GM12864 (cell line): ENCODE measurements at regions not wholly inside any gene's neighbourhood (a gene's known extent, or its start where the extent isn't known, plus 50 kb on each side); places are given as distances from the start of the nearest gene placed in this dataset.
"Not testable (repeated sequence)": the region's sequence is repeated elsewhere in the genome, so short reads cannot be mapped to it uniquely, and the experiment has no call there.

Source experiments
- DNase-seq: peaks from one replicate; pipeline ENCODE4 v3.0.0-alpha.2; 2011; ENCODE audit warnings: low read depth
- H3K4me3 ChIP-seq: 2 replicates; pipeline ENCODE4 v1.5.1; 2011; ENCODE audit warnings: mild to moderate bottlenecking, low read depth, low read length, control low read depth

DNA sequence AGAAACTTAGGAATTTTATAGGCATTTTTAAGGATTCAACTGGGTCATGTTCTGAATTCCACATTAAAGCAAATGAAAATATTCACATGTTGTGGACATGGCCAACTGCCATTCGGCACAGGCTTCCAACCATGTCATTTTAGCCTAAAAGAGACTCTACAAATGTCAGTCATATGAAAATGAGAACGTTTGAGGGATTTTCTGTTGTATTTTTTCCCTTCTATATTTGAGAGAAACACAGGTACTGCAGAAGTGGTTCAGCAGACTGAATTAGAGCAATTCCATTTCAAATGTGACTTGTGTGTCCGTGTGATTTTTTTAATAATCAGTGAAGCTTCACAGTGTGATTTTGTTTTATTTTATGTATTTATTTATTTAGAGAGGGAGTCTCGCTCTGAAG lies 124.3 kb downstream of the TP53TG3F start:
- not testable (repeated sequence) for DNase-seq

DNA sequence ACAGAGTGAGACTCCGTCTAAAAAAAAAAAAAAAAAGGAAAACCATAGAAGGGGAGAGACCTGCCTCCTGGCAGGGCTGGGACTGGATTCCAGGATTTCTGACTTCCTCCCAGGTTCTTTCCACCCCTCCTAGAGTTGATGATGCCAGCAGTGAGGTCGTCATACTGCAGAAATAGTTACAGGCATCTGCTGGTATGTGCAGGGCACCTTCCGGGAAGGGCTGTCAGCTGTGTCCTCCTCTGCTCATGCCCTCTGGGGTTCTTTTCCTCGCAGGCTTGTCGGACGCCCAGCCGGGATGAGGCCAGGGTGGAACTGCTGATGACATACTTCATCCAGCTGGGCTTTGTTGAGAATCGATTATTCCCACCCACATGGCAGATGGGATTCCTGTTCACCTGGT lies 129.2 kb downstream of the TP53TG3F start:
- DNase-seq: not testable (repeated sequence)

More for the DNA sequence above, 124.3 kb downstream of the TP53TG3F start:
- not testable (repeated sequence) for H3K4me3 ChIP-seq

DNA sequence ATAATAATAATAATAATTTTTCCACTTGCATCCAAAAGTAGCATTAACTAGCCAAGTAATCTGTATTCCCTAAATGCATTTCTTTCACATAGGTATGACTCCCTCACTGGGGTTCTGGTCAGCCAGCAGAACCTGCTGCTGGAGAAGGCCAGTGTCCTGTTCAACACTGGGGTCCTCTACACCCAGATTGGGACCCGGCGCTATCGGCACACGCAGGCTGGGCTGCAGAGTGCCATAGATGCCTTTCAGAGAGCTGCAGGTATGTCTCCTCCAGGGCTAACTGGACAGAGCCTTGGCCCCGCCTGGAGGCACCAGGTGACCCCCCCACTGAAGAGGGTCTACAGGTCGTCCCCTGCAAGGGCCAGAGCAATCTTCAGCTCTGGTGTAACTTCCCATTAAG lies 133.9 kb downstream of the TP53TG3F start:
- not testable (repeated sequence) for H3K4me3 ChIP-seq, DNase-seq

More for the DNA sequence above, 129.2 kb downstream of the TP53TG3F start:
- not testable (repeated sequence) for H3K4me3 ChIP-seq

DNA sequence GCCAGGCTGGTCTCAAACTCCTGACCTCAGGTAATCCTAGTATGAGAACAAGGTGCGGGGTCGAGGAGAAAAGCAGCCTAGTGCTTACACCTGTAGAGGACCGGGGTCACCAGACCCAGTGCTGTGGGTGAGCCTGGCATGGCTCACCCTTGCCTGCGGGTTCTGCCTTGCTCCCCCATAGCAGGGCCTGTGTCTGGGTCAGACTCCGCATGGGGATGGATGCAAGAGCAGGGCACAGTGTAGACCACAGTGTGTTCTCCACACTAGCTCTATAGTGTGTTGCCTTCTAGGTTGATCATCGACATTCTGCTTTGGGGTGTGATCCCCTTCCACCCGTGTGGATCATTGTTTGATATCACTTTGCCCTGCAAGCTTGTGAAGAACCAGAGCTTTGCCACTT lies 135.7 kb downstream of the TP53TG3F start:
- not testable (repeated sequence) for DNase-seq, H3K4me3 ChIP-seq

DNA sequence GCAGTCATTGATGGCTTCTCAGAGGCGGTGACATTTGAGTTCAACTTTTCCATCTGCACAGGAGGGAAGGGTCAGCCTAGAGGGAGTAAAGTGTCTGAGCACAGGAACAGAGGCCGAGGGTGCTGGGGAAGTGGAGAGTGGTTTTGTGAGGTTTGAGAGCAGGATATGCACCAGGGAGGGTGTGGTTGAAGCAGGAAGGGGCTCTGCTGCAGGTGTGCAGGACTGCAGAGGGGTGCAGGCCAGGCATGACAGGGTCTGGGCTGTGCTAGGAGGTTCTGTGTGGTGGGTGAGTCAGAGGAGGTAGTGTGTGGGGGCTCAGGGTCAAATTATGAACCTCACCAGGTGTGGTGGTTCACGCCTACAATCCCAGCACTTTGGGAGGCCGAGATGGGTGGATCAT lies 141.6 kb downstream of the TP53TG3F start:
- DNase-seq, H3K4me3 ChIP-seq: not testable (repeated sequence)

DNA sequence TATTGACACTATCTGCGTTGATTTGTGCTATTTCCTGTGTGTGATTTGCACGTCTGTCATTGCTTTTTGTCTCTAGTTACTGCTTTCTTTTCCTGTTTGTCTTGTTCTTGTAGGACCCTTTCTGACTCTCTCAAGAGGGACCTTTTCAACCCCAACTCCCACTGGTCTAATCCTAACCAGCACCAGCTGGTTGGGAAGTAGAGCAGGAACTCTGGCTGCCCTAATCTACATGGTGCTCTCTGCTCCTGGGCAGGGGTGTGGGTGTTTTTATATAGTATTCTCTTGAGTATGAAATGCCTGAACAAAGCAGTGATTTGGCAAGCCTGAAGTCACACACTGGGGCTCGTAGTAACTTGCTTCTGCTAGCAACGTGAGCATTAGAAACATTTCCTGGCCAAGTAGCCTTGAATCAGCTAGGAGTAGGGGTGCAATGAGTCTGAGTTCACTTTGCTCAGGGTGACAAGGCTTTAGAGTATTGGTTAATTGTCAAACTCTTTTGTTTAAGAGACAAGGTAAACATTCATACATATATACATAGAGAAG lies 164.2 kb downstream of the TP53TG3F start:
- not testable (repeated sequence) for H3K4me3 ChIP-seq, DNase-seq

DNA sequence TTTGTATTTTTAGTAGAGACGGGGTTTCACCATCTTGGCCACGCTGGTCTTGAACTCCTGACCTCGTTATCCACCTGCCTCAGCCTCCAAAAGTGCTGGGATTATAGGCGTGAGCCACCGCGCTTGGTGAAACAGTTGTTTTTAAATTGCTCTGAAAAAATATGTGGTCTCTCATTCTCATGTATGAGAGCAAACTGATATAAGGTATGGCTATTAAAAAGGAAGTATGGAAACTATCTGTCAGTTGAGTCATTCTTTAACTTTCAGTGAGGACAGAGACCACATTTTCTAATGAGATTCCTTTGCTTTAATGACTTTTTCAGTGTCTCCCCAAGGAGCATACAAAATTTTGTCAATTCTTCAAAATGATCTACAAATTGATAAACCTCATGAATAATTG lies 169.5 kb downstream of the TP53TG3F start:
- not testable (repeated sequence) for H3K4me3 ChIP-seq, DNase-seq

DNA sequence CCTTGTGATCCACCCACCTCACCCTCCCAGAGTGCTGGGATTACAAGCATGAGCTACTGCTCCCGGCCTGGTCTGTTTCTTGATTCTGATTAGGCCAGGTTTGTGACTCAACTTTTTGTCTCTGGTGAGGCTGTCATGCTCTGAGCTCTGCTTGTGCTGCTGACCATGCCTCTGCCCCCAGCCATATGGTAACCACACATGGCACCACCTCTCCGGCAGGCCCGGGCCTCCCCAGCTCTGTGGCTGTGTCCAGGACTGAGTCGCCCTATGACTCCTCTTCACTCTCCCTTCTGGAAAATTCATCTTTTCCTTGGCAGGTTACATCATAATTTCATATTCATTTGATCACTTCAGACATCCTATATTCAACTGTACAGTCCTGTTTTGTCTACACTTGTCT lies 172.3 kb downstream of the TP53TG3F start:
- DNase-seq, H3K4me3 ChIP-seq: not testable (repeated sequence)

DNA sequence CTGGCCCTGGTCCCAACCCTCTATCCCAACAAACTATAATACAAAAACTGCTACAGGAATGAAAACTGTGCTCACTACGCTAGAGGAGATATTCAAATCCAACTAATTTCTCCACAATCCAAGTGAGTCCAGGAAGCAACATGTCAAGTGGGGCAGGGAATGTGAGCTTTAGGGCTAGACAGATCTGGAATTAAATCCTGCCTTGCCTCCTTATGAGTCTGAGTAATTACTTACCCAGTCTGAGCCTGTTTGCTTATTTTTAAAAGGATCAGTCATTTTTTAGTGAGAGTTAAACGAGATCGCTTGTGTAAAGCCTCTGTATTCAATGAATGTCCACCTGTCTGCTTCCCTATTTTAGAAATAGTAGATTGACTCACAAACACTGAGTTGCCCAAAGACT lies 174.6 kb downstream of the TP53TG3F start:
- not testable (repeated sequence) for DNase-seq

DNA sequence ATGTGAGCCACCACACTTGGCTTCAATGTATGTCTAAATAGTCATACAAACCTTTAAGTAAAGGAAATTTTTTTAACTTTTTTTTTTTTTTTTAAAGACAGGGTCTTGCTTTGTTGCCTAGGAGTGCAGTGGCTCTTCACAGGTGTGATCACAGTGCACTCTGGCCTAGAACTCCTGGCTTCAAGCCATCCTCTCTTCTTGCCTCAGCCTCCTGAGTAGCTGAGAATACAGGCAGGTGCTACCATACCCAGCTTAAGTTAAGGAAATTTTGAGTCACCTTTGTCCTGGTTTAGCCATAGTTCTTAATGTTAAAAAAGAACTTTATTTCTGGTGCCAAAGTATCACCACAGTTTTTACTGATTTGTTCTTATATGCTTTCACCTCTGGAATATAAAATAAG lies 177.3 kb downstream of the TP53TG3F start:
- H3K4me3 ChIP-seq, DNase-seq: not testable (repeated sequence)

More for the DNA sequence above, 174.6 kb downstream of the TP53TG3F start:
- not testable (repeated sequence) for H3K4me3 ChIP-seq

DNA sequence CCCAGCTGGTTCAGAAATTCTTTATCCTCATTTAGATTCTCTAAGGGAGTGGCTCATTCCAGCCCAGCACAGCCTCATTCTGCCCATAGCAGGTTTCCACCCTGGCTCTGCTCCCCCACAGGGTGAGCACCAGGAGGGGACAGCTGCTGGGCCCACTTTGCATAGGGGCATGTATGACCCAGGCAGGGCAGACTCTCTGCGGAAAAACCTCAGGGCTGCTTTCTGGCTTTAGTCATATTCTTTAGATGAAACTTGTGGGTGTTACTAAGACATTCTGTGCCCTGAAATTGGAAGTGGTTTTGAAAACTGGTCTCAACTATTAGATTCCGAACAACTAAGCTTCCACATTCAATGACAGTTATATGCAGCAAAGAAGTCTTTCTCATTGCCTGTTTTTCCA lies 183.9 kb downstream of the TP53TG3F start:
- H3K4me3 ChIP-seq: not testable (repeated sequence)
- peak; percentile 49 for DNase-seq

DNA sequence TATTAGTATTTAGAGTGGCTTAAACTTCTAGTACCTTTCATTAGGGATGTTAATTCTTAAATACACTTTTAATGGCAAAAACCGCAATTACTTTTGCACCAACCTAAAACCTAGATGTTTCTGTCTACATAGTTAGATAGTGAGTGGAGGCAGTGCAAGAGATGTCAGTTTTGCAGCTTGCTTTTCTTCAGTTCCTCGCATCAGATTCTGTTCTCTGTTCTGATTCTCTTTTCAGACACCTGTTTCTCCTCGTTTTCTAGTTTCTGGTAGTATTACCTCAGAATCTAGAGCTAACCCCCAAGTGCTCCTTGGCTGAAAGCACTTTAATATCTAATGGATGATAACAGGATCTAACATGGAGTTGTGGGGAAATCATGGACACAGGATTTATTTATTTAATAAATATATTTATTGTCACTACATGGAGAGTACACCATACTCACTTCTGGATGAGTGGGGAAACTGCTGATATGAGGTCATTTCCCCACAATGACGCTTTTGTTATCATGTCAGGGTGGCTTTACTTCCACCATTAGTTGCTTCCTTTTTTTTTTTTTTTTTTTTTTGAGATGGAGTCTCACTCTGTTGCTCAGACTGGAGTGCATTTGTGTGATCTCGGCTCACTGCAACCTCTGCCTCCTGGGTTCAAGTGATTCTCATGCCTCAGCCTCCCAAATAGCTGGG lies 184.4 kb downstream of the TP53TG3F start:
- DNase-seq, H3K4me3 ChIP-seq: not testable (repeated sequence)

DNA sequence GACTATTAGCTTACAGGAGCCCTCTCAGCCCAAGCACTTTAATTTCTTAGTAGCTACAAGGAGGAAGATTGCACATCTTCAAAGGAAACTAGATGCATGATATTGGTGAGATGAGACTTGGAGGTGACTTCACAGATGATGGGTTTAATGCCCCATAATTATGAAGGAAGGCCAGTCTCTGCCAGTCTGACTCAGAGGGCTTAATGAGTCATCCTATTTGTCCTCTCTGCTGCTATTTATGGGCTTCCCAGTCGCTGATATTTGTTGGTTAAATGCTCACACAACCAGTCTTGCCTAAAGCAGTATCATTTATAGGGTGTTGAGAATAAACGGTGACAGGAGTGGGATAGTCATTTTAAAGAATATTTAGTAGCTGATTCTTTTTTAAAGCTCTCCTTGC lies 187.0 kb downstream of the TP53TG3F start:
- DNase-seq: not testable (repeated sequence)

DNA sequence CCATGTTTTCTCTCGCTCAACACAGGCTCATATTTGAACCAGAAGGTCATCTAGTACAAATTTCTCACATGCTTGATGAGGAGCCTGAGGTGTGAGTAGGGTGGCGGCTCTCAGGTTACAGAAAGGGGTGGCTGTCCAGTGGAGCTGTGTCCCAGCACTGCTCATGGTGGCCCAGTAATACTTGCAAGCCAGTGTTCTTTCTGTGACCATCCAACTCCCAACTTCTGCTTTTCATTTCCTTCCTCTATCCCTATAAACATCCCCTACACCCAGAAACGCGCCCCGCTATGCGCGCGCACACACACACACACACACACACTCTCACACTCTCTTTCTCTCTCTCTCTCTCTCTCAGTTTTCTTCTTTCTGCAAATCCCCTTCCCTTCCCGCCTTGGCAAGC lies 196.3 kb downstream of the TP53TG3F start:
- not testable (repeated sequence) for H3K4me3 ChIP-seq, DNase-seq

More for the DNA sequence above, 187.0 kb downstream of the TP53TG3F start:
- not testable (repeated sequence) for H3K4me3 ChIP-seq

DNA sequence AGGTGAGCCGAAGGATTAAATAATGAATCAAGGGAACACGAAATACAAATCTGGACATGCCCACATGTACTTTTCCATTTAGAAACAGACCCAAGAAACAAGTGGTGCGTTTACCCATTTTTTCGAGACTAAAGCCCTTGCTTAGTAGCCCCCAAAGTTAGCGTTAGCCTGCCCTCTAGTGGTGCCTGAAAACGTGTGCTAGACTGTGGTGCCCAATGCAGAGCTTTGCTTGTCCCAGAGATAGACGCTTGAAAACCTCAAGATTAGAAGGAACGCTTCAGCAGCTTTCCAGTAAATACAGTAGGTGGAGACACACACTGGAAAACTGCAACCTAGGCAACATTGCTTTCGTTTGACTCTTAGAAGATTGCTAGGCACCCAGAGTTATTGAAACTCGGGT lies 197.0 kb downstream of the TP53TG3F start:
- DNase-seq, H3K4me3 ChIP-seq: not testable (repeated sequence)

DNA sequence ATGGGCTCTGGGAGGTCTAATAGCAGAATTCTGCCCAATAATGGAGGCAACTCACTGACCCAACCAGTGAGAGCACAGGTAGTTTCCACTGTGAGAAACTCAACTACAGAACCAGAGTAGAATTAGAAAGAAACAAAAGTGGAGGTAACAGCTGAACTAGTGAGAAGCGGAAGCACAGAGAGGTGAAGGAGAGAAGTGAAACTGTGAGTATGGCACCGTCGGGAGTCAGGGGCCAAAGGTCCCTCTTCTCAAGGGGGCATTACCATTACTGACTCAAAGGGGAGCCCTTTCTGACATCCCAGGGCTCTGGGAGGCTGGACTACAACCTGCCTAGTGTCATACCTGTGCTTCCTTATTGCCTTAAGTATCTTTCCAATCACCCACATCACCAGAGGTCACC lies 198.3 kb downstream of the TP53TG3F start:
- H3K4me3 ChIP-seq: not testable (repeated sequence)

DNA sequence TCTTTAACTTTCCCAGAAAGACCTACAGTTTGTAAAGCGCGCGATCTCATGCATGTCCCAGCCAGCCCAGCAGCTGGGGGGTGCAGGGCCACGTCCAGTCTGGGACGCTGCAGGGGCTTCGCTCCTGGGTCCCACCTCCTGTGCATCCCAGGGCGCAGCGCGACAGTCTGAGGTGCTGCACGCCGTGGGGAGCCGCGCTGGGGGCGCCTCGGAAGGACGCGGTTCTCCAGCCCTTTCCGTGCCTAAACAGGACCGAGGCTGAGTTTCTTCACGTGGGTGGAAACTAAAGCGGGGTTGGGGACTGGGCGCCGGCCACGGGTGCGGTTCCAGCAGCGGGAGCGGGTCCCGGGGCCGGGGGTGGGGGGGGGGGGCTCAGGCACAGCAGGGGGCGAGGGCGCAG lies 221.4 kb downstream of the TP53TG3F start:
- not testable (repeated sequence) for DNase-seq, H3K4me3 ChIP-seq

More for the DNA sequence above, 198.3 kb downstream of the TP53TG3F start:
- DNase-seq: not testable (repeated sequence)

DNA sequence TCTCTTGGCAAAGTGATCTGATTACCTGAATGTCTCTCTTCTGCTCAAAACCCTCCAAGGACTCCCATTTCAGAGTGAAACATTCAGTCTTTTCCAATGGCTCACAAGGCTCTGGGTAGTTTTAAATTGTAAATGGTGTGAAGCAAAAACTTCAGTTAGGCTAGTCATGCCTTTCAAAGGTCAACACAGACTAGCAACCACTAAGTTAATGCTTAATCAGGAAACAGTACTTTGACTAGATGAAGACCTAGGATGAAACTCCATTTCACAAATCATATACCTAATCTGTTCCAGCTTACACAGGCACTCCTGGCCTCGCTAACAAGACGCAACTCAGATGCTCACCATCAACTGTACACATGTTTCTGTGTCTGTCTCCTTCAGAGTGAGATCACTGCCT lies 240.9 kb downstream of the TP53TG3F start:
- not testable (repeated sequence) for H3K4me3 ChIP-seq, DNase-seq

DNA sequence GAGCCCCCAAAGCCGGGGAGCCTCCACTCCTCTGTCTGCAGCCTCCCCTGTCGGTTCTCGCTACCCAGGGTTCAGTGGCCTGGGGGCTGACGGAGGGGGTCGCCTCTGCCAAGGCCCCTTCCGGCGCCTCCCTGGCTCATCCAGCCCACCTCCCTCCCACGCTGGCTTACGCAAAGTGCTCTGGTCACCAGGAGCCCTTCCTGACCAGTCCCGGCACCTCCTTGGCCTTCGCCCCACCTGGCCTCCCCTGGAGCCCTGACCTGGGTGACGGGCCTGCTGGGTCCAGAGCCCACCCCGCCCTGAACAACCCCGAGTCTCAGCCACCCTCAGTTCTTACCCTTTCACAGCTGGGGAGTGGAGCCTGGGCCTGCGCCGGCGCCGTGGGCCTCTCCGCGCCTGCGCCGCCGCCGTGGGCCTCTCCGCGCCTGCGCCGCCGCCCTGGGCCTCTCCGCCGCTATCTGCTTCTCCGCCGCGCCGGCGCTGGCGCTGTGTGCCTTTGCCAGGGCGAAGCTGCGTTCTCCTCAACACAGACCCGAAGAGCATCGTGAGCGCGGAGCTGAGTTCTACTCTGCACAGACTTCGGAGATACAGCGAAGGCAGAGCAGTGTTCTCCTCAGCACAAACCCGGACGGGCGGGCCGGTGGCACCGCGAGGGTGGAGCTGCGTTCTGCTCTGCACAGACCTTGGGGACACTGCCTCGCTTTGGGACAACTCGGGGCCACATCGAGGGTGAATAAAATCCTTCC lies 247.6 kb downstream of the TP53TG3F start:
- not testable (repeated sequence) for H3K4me3 ChIP-seq, DNase-seq

DNA sequence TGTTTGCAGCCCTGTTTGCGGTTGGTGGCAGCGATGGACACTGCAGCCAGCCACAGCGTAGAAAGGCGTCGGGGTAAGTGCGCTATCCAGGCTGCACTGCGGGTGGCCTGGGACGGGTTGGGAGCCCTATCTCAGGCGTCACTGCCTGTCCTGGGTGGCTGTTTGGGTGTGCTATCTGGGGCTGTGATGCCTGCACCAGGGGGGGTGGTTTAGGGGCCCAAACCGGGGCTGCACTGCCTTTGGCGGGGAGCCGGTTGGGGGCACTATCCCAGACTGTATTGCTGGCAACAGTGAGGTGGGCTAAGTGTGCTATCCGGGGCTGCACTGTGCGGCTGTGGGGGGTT lies 248.2 kb downstream of the TP53TG3F start:
- not testable (repeated sequence) for DNase-seq, H3K4me3 ChIP-seq
